ENCODE measurements at regions not wholly inside any gene's neighbourhood (a gene's known extent, or its start where the extent isn't known, plus 50 kb on each side); places are given as distances from the start of the nearest gene placed in this dataset.

GRCh38 chr18:39513186-39513585 lies 1947.6 kb upstream of the CELF4 start:
- DNase-seq (ENCODE audit: low spot score) (no peak), ATAC-seq (no peak)
- Histone ChIP-seq H3K9me2 (ENCODE audit: insufficient read depth) (0 out of 2 replicates have a peak, but pooled peaks cover 3% of the 10 kb centered on the region), H3K79me2 (replicated peaks; ENCODE audit: insufficient read depth) (no peaks in the 10 kb centered on the region), H4K20me1 (replicated peaks; ENCODE audit: insufficient read depth) (0 out of 2 replicates have a peak, but pooled peaks cover 3% of the 10 kb centered on the region), H3K4me1 (ENCODE audit: insufficient read depth) (peaks cover 14% of the 10 kb centered on the region), H3K36me3 (ENCODE audit: insufficient read depth) (no peaks in the 10 kb centered on the region), H3K4me2 (no peak overlapping the region), H3K27ac (ENCODE audit: low read depth) (no peak overlapping the region), H2AFZ (no peak overlapping the region), H3K27me3 (ENCODE audit: insufficient read depth) (no peaks in the 10 kb centered on the region), H3F3A (replicated peaks; ENCODE audit: low read depth) (no peaks in the 10 kb centered on the region), H3K4me3 (no peak overlapping the region)
- TF ChIP-seq ZNF462 (CRISPR knock-in tag; IDR thresholded peaks at IDR 0.05) (no peak), REST (IDR thresholded peaks at IDR 0.05; ENCODE audit: unreplicated experiment) (no peak)
- H3K9me3 Mint-ChIP-seq, result no peaks in the 10 kb centered on the region
- H3K36me3 Mint-ChIP-seq (ENCODE audit: low read depth), result no peaks in the 10 kb centered on the region
- no peaks in the 10 kb centered on the region for H3K27me3 Mint-ChIP-seq (ENCODE audit: insufficient read depth, low read depth, poor library complexity)
- no peak overlapping the region for H3K4me3 Mint-ChIP-seq
- peaks cover 6% of the 10 kb centered on the region; the same call in 2 of the 3 replicates for H3K4me1 Mint-ChIP-seq
- H3K27ac Mint-ChIP-seq, result no peak overlapping the region

Measured in GM23338 (cell line).